Loucy (cell line): ENCODE measurements at regions not wholly inside any gene's neighbourhood (a gene's known extent, or its start where the extent isn't known, plus 50 kb on each side); places are given as distances from the start of the nearest gene placed in this dataset.

Experiments used
- CTCF ChIP-seq: fragments of 200-600 bp; sonication (generic); conservative IDR thresholded peaks from 2 replicates; pipeline ENCODE4 v1.5.1; 2014; ENCODE audit warnings: mild to moderate bottlenecking, antibody characterized with exemption, low read length
- EZH2phosphoT487 ChIP-seq: fragments of 200-600 bp; IDR thresholded peaks from 2 replicates; pipeline ENCODE4 v1.6.1; 2018; ENCODE audit warnings: antibody characterized with exemption, mild to moderate bottlenecking, moderate library complexity, borderline replicate concordance

- TF ChIP-seq CTCF (no peak), EZH2phosphoT487 (no peak)
Measured at GRCh38 chr3:94996743-94997142, 933.9 kb downstream of the NSUN3 start.
